H9 (cell line): ENCODE measurements at regions not wholly inside any gene's neighbourhood (a gene's known extent, or its start where the extent isn't known, plus 50 kb on each side); places are given as distances from the start of the nearest gene placed in this dataset.

Experiments used
- DNase-seq: peaks from one replicate; pipeline ENCODE4 v3.0.0-alpha.2; 2017
- H2AFZ ChIP-seq: one replicate; pipeline ENCODE4 v1.6.1; 2013; ENCODE audit warnings: mild to moderate bottlenecking, low read length, control low read depth, moderate library complexity
- H2AK5ac ChIP-seq: 2 replicates; pipeline ENCODE4 v1.6.1; 2013; ENCODE audit warnings: low read length, control low read depth, mixed read lengths; ENCODE audit not compliant: insufficient read length
- H2BK120ac ChIP-seq: one replicate; pipeline ENCODE4 v1.6.1; 2013; ENCODE audit warnings: low read depth, mild to moderate bottlenecking, low read length, control low read depth, inconsistent platforms; ENCODE audit not compliant: poor library complexity, severe bottlenecking
- H2BK12ac ChIP-seq: 2 replicates; pipeline ENCODE4 v1.6.1; 2013; ENCODE audit warnings: low read length, control low read depth, mixed read lengths, low read depth; ENCODE audit not compliant: insufficient read length
- H2BK15ac ChIP-seq: 2 replicates; pipeline ENCODE4 v1.6.1; 2013; ENCODE audit warnings: low read depth, low read length, control low read depth
- H2BK20ac ChIP-seq: one replicate; pipeline ENCODE4 v1.6.1; 2013; ENCODE audit warnings: low read depth, mild to moderate bottlenecking, low read length, control low read depth, inconsistent platforms; ENCODE audit not compliant: poor library complexity, severe bottlenecking
- H2BK5ac ChIP-seq: 2 replicates; pipeline ENCODE4 v1.6.1; 2013; ENCODE audit warnings: low read length, control low read depth, mixed read lengths; ENCODE audit not compliant: insufficient read length
- H3K14ac ChIP-seq: 2 replicates; pipeline ENCODE4 v1.6.1; 2013; ENCODE audit warnings: low read length, control low read depth; ENCODE audit not compliant: insufficient read depth
- H3K18ac ChIP-seq: 2 replicates; pipeline ENCODE4 v1.6.1; 2013; ENCODE audit warnings: low read depth, mild to moderate bottlenecking, mixed read lengths, low read length, control low read depth; ENCODE audit not compliant: insufficient read length
- H3K23ac ChIP-seq: 2 replicates; pipeline ENCODE4 v1.6.1; 2013; ENCODE audit warnings: low read length, control low read depth, mixed read lengths, low read depth; ENCODE audit not compliant: insufficient read length
- H3K23me2 ChIP-seq: 2 replicates; pipeline ENCODE4 v1.6.1; 2013; ENCODE audit warnings: low read depth, mild to moderate bottlenecking, mixed read lengths, low read length, control low read depth; ENCODE audit not compliant: insufficient read length, poor library complexity, severe bottlenecking
- H3K27ac ChIP-seq: 2 replicates; pipeline ENCODE4 v1.5.1; 2013; ENCODE audit warnings: low read length, control low read depth, mixed read lengths, low read depth; ENCODE audit not compliant: insufficient read length
- H3K27me3 ChIP-seq: 2 replicates; pipeline ENCODE4 v1.6.1; 2013; ENCODE audit warnings: low read length, control low read depth, inconsistent platforms; ENCODE audit not compliant: insufficient read depth
- H3K4ac ChIP-seq: 2 replicates; pipeline ENCODE4 v1.6.1; 2013; ENCODE audit warnings: low read depth, mild to moderate bottlenecking, control low read depth, inconsistent platforms, low read length, moderate library complexity
- H3K4me1 ChIP-seq: 2 replicates; pipeline ENCODE4 v1.6.1; 2013; ENCODE audit warnings: low read length, control low read depth, inconsistent platforms; ENCODE audit not compliant: insufficient read depth
- H3K4me2 ChIP-seq: 2 replicates; pipeline ENCODE4 v1.6.1; 2013; ENCODE audit warnings: low read length, control low read depth, mixed read lengths; ENCODE audit not compliant: insufficient read length, insufficient read depth
- H3K56ac ChIP-seq: 2 replicates; pipeline ENCODE4 v1.6.1; 2013; ENCODE audit warnings: low read depth, mild to moderate bottlenecking, mixed read lengths, low read length, control low read depth; ENCODE audit not compliant: insufficient read length
- H3K79me1 ChIP-seq: 2 replicates; pipeline ENCODE4 v1.6.1; 2013; ENCODE audit warnings: low read depth, mild to moderate bottlenecking, moderate library complexity, low read length, control low read depth, inconsistent platforms; ENCODE audit not compliant: insufficient read depth, poor library complexity, severe bottlenecking
- H3K79me2 ChIP-seq: 2 replicates; pipeline ENCODE4 v1.6.1; 2013; ENCODE audit warnings: low read length, control low read depth, inconsistent platforms; ENCODE audit not compliant: insufficient read depth
- H3K9ac ChIP-seq: 2 replicates; pipeline ENCODE4 v1.6.1; 2013; ENCODE audit warnings: low read length, control low read depth, mixed read lengths; ENCODE audit not compliant: insufficient read length; ENCODE audit errors: extremely low read depth
- H3K9me3 ChIP-seq: one replicate; pipeline ENCODE4 v1.6.1; 2013; ENCODE audit warnings: low read depth, low read length, inconsistent platforms; ENCODE audit not compliant: control insufficient read depth
- H3T11ph ChIP-seq: one replicate; pipeline ENCODE4 v1.6.1; 2013; ENCODE audit warnings: mild to moderate bottlenecking, low read length, control low read depth, inconsistent platforms
- H4K20me1 ChIP-seq: one replicate; pipeline ENCODE4 v1.6.1; 2013; ENCODE audit not compliant: control insufficient read depth, insufficient read length, insufficient read depth
- H4K5ac ChIP-seq: 2 replicates; pipeline ENCODE4 v1.6.1; 2013; ENCODE audit warnings: low read depth, mild to moderate bottlenecking, mixed read lengths, low read length, control low read depth; ENCODE audit not compliant: insufficient read length
- H4K8ac ChIP-seq: replicated peaks from 2 replicates; pipeline ENCODE4 v1.6.1; 2013; ENCODE audit warnings: low read length, control low read depth, mixed read lengths, low read depth; ENCODE audit not compliant: insufficient read length
- H4K91ac ChIP-seq: 2 replicates; pipeline ENCODE4 v1.6.1; 2013; ENCODE audit warnings: low read depth, mild to moderate bottlenecking, moderate library complexity, mixed read lengths, low read length, control low read depth; ENCODE audit not compliant: insufficient read length
- H3K27ac Mint-ChIP-seq, 3 experiments: 2 replicates in 2 of 3; 3 replicates in 1 of 3; pipeline ENCODE4 v1.8.0; 2020 to 2021; ENCODE audit warnings: mixed read lengths in 3 of 3, mild to moderate bottlenecking in 1 of 3, moderate library complexity in 1 of 3
- H3K27me3 Mint-ChIP-seq: 2 replicates; pipeline ENCODE4 v1.8.0; 2021; ENCODE audit warnings: low read depth, mild to moderate bottlenecking, moderate library complexity, mixed read lengths
- H3K36me3 Mint-ChIP-seq, 3 experiments: 2 replicates in 2 of 3; 3 replicates in 1 of 3; pipeline ENCODE4 v1.8.0; 2020 to 2021; ENCODE audit warnings: low read depth in 3 of 3, mixed read lengths in 3 of 3; ENCODE audit not compliant: insufficient read depth in 1 of 3
- H3K4me1 Mint-ChIP-seq, 2 experiments: 2 replicates each; pipeline ENCODE4 v1.8.0; 2020; ENCODE audit warnings: mixed read lengths in 2 of 2
- H3K4me3 Mint-ChIP-seq, 2 experiments: 2 replicates in 1 of 2; 3 replicates in 1 of 2; pipeline ENCODE4 v1.8.0; 2020 to 2021; ENCODE audit warnings: mild to moderate bottlenecking in 2 of 2, mixed read lengths in 2 of 2, moderate library complexity in 1 of 2
- H3K9me3 Mint-ChIP-seq, 2 experiments: 2 replicates in 1 of 2; 3 replicates in 1 of 2; pipeline ENCODE4 v1.8.0; 2020; ENCODE audit warnings: mild to moderate bottlenecking in 2 of 2, mixed read lengths in 2 of 2, moderate library complexity in 1 of 2
- CTCF ChIP-seq: fragments of 200-600 bp; sonication (generic); conservative IDR thresholded peaks from 3 replicates; pipeline ENCODE4 v1.8.0; 2021; ENCODE audit warnings: antibody characterized with exemption, mild to moderate bottlenecking
- WGBS: extraction: QIAGEN DNeasy Blood & Tissue Kit; methylation state at CpG from one replicate; pipeline ENCODE4 v1.1.7; 2013; ENCODE audit warnings: missing lambda C conversion rate, low lambda C conversion rate, mixed read lengths; ENCODE audit not compliant: insufficient read length; ENCODE audit errors: extremely low coverage; 5-methylcytosine and 5-hydroxymethylcytosine counted together

GRCh38 chr1:209010475-209011230 lies 572.9 kb upstream of the CAMK1G start:
- H3T11ph ChIP-seq: no peak overlapping the region
- no peaks in the 10 kb centered on the region for H3K79me2 ChIP-seq
- no peaks in the 10 kb centered on the region for H3K79me1 ChIP-seq
- H3K9me3 ChIP-seq: no peaks in the 10 kb centered on the region
- no peak overlapping the region for H3K18ac ChIP-seq
- no peaks in the 10 kb centered on the region for H3K27me3 Mint-ChIP-seq
- H3K4me2 ChIP-seq: no peak overlapping the region
- no peak overlapping the region for H3K14ac ChIP-seq
- H2AFZ ChIP-seq: no peak overlapping the region
- no CpG with 5 or more reads among the region's 6 CpGs for WGBS
- H3K27ac Mint-ChIP-seq: no peak overlapping the region
- H3K56ac ChIP-seq: no peak overlapping the region
- no peak overlapping the region for H3K4ac ChIP-seq
- H3K27ac ChIP-seq: no peak overlapping the region
- H4K91ac ChIP-seq: no peak overlapping the region
- no peaks in the 10 kb centered on the region for H4K20me1 ChIP-seq
- no peak for TF ChIP-seq CTCF
- H3K36me3 Mint-ChIP-seq: no peaks in the 10 kb centered on the region; a peak in 1 of 7 replicates
- no peak overlapping the region for H2BK15ac ChIP-seq
- no peaks in the 10 kb centered on the region for H3K4me1 ChIP-seq
- no peaks in the 10 kb centered on the region for H3K9me3 Mint-ChIP-seq
- H3K23ac ChIP-seq: no peak overlapping the region
- no peak overlapping the region for H4K5ac ChIP-seq
- H4K8ac ChIP-seq: no peak overlapping the region
- H3K23me2 ChIP-seq: no peaks in the 10 kb centered on the region
- H2BK12ac ChIP-seq: no peak overlapping the region
- no peak overlapping the region for H3K4me3 Mint-ChIP-seq
- no peak for DNase-seq
- H3K9ac ChIP-seq: no peak overlapping the region
- H2BK120ac ChIP-seq: no peak overlapping the region
- H3K27me3 ChIP-seq: no peaks in the 10 kb centered on the region
- no peak overlapping the region for H2BK20ac ChIP-seq
- H2AK5ac ChIP-seq: no peak overlapping the region
- H3K4me1 Mint-ChIP-seq: no peaks in the 10 kb centered on the region; a peak in 2 of 4 replicates
- H2BK5ac ChIP-seq: no peak overlapping the region
